ENCODE measurements at regions not wholly inside any gene's neighbourhood (a gene's known extent, or its start where the extent isn't known, plus 50 kb on each side); places are given as distances from the start of the nearest gene placed in this dataset.

DNA sequence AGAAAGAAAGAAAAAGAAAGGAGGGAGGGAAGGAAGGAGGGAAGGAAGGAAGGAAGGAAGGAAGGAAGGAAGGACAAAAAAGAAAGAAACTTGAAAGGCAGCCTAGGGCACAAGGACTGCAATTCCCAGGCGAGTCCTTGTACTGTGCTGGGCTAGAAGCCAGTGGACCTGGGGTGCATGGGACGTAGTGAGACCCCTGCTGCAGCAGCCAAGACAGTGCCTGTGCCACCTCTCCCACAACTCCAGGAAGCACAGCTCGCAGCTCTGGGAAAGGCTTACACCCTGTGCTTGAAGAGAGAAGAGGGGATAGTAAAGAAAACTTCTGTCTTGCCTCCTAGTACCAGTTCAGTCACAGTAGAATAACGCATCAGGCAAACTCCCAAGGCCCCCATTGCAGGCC, 227.9 kb upstream of the CDH7 start:
- WGBS (ENCODE audit: low lambda C conversion rate, missing lambda C conversion rate): 85% methylated on average over 4 of the region's 4 CpGs
- H3K4me3 ChIP-seq: no peak overlapping the region
- H3K9me2 ChIP-seq (replicated peaks; ENCODE audit: insufficient read depth): no peaks in the 10 kb centered on the region
- H3K79me2 ChIP-seq: no peaks in the 10 kb centered on the region
- no peak overlapping the region for H3K4me2 ChIP-seq
- no peaks in the 10 kb centered on the region for H3K27me3 ChIP-seq
- no peak overlapping the region for H3K27ac ChIP-seq
- no peaks in the 10 kb centered on the region for H4K20me1 ChIP-seq (ENCODE audit: insufficient read depth, poor library complexity, severe bottlenecking)
- no peaks in the 10 kb centered on the region for H3K36me3 ChIP-seq (replicated peaks; ENCODE audit: insufficient read depth, low read depth)
- no peak for DNase-seq (ENCODE audit: low spot score)
- H2AFZ ChIP-seq: no peak overlapping the region
- TF ChIP-seq EZH2 (IDR thresholded peaks at IDR 0.05; ENCODE audit: borderline replicate concordance) (no peak), EZH2phosphoT487 (IDR thresholded peaks at IDR 0.05; ENCODE audit: low read depth, severe bottlenecking, unreplicated experiment) (no peak)
- TF ChIP-seq, protein P1, sequence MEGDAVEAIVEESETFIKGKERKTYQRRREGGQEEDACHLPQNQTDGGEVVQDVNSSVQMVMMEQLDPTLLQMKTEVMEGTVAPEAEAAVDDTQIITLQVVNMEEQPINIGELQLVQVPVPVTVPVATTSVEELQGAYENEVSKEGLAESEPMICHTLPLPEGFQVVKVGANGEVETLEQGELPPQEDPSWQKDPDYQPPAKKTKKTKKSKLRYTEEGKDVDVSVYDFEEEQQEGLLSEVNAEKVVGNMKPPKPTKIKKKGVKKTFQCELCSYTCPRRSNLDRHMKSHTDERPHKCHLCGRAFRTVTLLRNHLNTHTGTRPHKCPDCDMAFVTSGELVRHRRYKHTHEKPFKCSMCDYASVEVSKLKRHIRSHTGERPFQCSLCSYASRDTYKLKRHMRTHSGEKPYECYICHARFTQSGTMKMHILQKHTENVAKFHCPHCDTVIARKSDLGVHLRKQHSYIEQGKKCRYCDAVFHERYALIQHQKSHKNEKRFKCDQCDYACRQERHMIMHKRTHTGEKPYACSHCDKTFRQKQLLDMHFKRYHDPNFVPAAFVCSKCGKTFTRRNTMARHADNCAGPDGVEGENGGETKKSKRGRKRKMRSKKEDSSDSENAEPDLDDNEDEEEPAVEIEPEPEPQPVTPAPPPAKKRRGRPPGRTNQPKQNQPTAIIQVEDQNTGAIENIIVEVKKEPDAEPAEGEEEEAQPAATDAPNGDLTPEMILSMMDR (IDR thresholded peaks at IDR 0.05; ENCODE audit: poor library complexity): no peak
- no peaks in the 10 kb centered on the region for H3K4me1 ChIP-seq (ENCODE audit: insufficient read depth)
- no peaks in the 10 kb centered on the region for H3K9me3 ChIP-seq (ENCODE audit: low read depth)

DNA sequence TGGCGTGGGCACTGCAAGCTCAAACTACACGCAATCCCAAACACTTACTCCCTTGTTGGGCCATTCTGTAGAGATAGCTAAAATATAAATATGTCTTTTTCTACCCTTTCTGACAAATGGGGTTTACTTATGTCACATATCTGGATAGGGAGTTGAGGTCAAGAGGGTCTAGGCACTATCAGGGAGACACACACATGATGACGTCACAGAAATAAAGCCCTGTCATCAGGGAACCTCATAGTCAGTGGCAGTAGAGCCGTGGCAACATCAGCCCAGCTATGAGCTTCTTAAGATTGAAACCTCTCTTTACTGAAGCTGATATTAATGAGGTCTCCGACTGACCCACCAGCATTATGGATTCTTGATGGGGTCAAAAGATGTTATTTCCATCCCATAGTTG, 234.6 kb upstream of the CDH7 start:
- 95% methylated on average over 5 of the region's 5 CpGs for WGBS (ENCODE audit: low lambda C conversion rate, missing lambda C conversion rate)
- no peaks in the 10 kb centered on the region for H3K79me2 ChIP-seq
- DNase-seq (ENCODE audit: low spot score): no peak
- TF ChIP-seq, protein P1 (IDR thresholded peaks at IDR 0.05; ENCODE audit: poor library complexity): no peak
- no peak for TF ChIP-seq EZH2 (IDR thresholded peaks at IDR 0.05; ENCODE audit: borderline replicate concordance)
- no peak for TF ChIP-seq EZH2phosphoT487 (IDR thresholded peaks at IDR 0.05; ENCODE audit: low read depth, severe bottlenecking, unreplicated experiment)
- H3K27me3 ChIP-seq: no peaks in the 10 kb centered on the region
- H3K9me2 ChIP-seq (replicated peaks; ENCODE audit: insufficient read depth): no peaks in the 10 kb centered on the region
- H3K9me3 ChIP-seq (ENCODE audit: low read depth): no peaks in the 10 kb centered on the region
- H3K27ac ChIP-seq: no peak overlapping the region
- H3K36me3 ChIP-seq (replicated peaks; ENCODE audit: insufficient read depth, low read depth): no peaks in the 10 kb centered on the region
- no peaks in the 10 kb centered on the region for H3K4me1 ChIP-seq (ENCODE audit: insufficient read depth)
- no peak overlapping the region for H2AFZ ChIP-seq
- H3K4me3 ChIP-seq: no peak overlapping the region
- H4K20me1 ChIP-seq (ENCODE audit: insufficient read depth, poor library complexity, severe bottlenecking): no peaks in the 10 kb centered on the region
- H3K4me2 ChIP-seq: no peak overlapping the region

DNA sequence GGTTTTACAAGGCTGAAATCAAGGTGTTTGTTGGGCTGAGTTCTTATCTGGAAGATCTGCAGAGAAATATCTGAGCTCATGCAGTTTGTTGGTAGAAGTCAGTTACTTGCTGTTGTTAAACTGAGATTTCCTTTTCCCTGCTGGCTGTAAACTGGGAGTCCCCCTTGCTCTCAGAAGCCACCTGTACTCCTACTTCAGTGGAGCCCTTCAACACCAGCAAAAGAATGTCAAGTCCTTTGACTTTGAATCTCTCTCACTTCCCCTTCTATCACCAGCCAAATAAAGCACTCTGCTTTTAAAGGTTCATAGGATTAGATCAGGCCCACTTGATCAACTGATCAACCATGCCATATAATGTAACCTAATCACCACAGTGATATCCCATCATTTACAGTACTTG, 252.2 kb upstream of the CDH7 start:
- Histone ChIP-seq H3K36me3 (replicated peaks; ENCODE audit: insufficient read depth, low read depth) (no peaks in the 10 kb centered on the region), H2AFZ (no peak overlapping the region), H3K4me3 (no peak overlapping the region), H3K4me2 (no peak overlapping the region), H3K9me3 (ENCODE audit: low read depth) (no peaks in the 10 kb centered on the region), H3K79me2 (no peaks in the 10 kb centered on the region), H3K27ac (no peak overlapping the region), H3K4me1 (ENCODE audit: insufficient read depth) (no peaks in the 10 kb centered on the region), H3K9me2 (replicated peaks; ENCODE audit: insufficient read depth) (no peaks in the 10 kb centered on the region), H4K20me1 (ENCODE audit: insufficient read depth, poor library complexity, severe bottlenecking) (no peaks in the 10 kb centered on the region), H3K27me3 (no peaks in the 10 kb centered on the region)
- no peak for DNase-seq (ENCODE audit: low spot score)
- TF ChIP-seq, protein P1 (IDR thresholded peaks at IDR 0.05; ENCODE audit: poor library complexity): no peak
- TF ChIP-seq EZH2phosphoT487 (IDR thresholded peaks at IDR 0.05; ENCODE audit: low read depth, severe bottlenecking, unreplicated experiment) (no peak), EZH2 (IDR thresholded peaks at IDR 0.05; ENCODE audit: borderline replicate concordance) (no peak)

DNA sequence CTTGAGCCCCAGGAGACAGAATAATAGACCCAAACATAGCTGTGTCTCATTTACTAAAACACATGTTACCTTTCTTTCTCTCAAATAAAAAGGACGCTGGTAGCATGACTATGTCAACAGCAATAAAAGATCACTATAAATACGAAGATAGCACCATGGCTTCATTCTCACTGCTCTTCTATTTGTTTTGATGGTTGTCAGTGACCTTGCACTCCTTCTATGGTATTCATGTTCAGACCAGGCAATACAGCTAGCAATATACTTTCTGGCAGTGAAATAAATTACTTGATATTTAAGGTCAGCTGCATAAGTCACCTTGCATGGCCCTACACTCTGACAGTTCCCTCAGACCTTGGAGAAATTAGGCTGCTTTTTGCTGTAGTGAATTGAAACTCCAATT, 263.2 kb upstream of the CDH7 start:
- Histone ChIP-seq H2AFZ (no peak overlapping the region), H3K79me2 (no peaks in the 10 kb centered on the region), H3K9me3 (ENCODE audit: low read depth) (no peaks in the 10 kb centered on the region), H3K4me1 (ENCODE audit: insufficient read depth) (no peaks in the 10 kb centered on the region), H3K9me2 (replicated peaks; ENCODE audit: insufficient read depth) (no peaks in the 10 kb centered on the region), H3K4me3 (no peak overlapping the region), H3K4me2 (no peak overlapping the region), H3K36me3 (replicated peaks; ENCODE audit: insufficient read depth, low read depth) (no peaks in the 10 kb centered on the region), H4K20me1 (ENCODE audit: insufficient read depth, poor library complexity, severe bottlenecking) (no peaks in the 10 kb centered on the region), H3K27ac (no peak overlapping the region), H3K27me3 (no peaks in the 10 kb centered on the region)
- DNase-seq (ENCODE audit: low spot score): no peak
- TF ChIP-seq, protein P1 (IDR thresholded peaks at IDR 0.05; ENCODE audit: poor library complexity): no peak
- no peak for TF ChIP-seq EZH2 (IDR thresholded peaks at IDR 0.05; ENCODE audit: borderline replicate concordance)
- TF ChIP-seq EZH2phosphoT487 (IDR thresholded peaks at IDR 0.05; ENCODE audit: low read depth, severe bottlenecking, unreplicated experiment): no peak
- WGBS (ENCODE audit: low lambda C conversion rate, missing lambda C conversion rate): 26% methylated on average over 2 of the region's 2 CpGs

Data from hepatocyte (in vitro differentiated cells).